ENCODE measurements at regions not wholly inside any gene's neighbourhood (a gene's known extent, or its start where the extent isn't known, plus 50 kb on each side); places are given as distances from the start of the nearest gene placed in this dataset.

- 78% methylated on average over 5 of the region's 8 CpGs for WGBS
- TF ChIP-seq POLR2AphosphoS5 (IDR thresholded peaks at IDR 0.05) = no peak
- no peak for TF ChIP-seq CTCF (IDR thresholded peaks at IDR 0.05)
- TF ChIP-seq POLR2A (IDR thresholded peaks at IDR 0.05) = no peak
- no peak for TF ChIP-seq EP300 (IDR thresholded peaks at IDR 0.05)
- Histone ChIP-seq H3K36me3 (no peaks in the 10 kb centered on the region), H3K4me3 (no peak overlapping the region), H3K27ac (no peak overlapping the region), H3K4me1 (no peaks in the 10 kb centered on the region), H3K9me3 (no peaks in the 10 kb centered on the region), H3K27me3 (peaks cover 5% of the 10 kb centered on the region)
- DNase-seq (ENCODE audit: low spot score in 2 of 2) = no peak
Measured at GRCh38 chr6:43869792-43870659, 100.0 kb downstream of the VEGFA start.

- no peak for DNase-seq (ENCODE audit: low spot score in 2 of 2)
- Histone ChIP-seq H3K27me3 (peaks cover 14% of the 10 kb centered on the region), H3K36me3 (no peaks in the 10 kb centered on the region), H3K27ac (no peak overlapping the region), H3K4me3 (no peak overlapping the region), H3K9me3 (no peaks in the 10 kb centered on the region), H3K4me1 (no peaks in the 10 kb centered on the region)
- WGBS = 51% methylated on average over 12 of the region's 12 CpGs
- no peak for TF ChIP-seq CTCF (IDR thresholded peaks at IDR 0.05)
Measured at GRCh38 chr6:43869079-43869710, 99.2 kb downstream of the VEGFA start.

- Histone ChIP-seq H3K27me3 (peaks cover 17% of the 10 kb centered on the region), H3K9me3 (no peaks in the 10 kb centered on the region), H3K36me3 (no peaks in the 10 kb centered on the region), H3K4me3 (no peak overlapping the region), H3K27ac (no peak overlapping the region), H3K4me1 (no peaks in the 10 kb centered on the region)
- TF ChIP-seq POLR2A (IDR thresholded peaks at IDR 0.05) (no peak), POLR2AphosphoS5 (IDR thresholded peaks at IDR 0.05) (no peak), CTCF (IDR thresholded peaks at IDR 0.05) (no peak), EP300 (IDR thresholded peaks at IDR 0.05) (no peak)
- WGBS = 94% methylated on average over 6 of the region's 6 CpGs
- DNase-seq (ENCODE audit: low spot score in 2 of 2) = no peak
Measured at GRCh38 chr6:43868467-43868866, 98.5 kb downstream of the VEGFA start.

DNA sequence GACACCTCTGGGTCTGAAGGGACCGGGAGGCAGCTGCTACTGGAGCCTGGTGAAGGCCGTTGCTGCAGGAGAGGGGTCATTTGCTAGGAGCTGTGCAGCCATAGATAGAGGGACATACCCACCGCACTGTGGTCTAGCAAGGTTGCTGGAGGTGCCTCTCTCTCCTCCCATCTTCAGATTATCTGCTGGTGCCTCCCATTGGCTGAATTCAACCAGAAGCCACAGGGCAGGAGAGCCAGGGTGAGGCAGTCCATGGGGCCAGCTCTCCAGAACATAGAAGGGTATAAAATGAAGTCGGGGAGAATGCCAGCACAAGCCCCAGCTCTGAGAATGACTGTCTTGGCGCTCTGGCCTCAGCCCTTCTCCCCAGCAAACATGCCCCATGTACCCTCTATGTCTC, 98.0 kb downstream of the VEGFA start:
- H3K9me3 ChIP-seq = no peaks in the 10 kb centered on the region
- no peak overlapping the region for H3K4me3 ChIP-seq
- no peak for DNase-seq (ENCODE audit: low spot score in 2 of 2)
- WGBS = 100% methylated on average over 5 of the region's 5 CpGs
- H3K27me3 ChIP-seq = peaks cover 17% of the 10 kb centered on the region
- H3K36me3 ChIP-seq = no peaks in the 10 kb centered on the region
- H3K4me1 ChIP-seq = no peaks in the 10 kb centered on the region
- no peak overlapping the region for H3K27ac ChIP-seq
- TF ChIP-seq CTCF (IDR thresholded peaks at IDR 0.05) (no peak), POLR2A (IDR thresholded peaks at IDR 0.05) (no peak), EP300 (IDR thresholded peaks at IDR 0.05) (no peak), POLR2AphosphoS5 (IDR thresholded peaks at IDR 0.05) (no peak)

DNA sequence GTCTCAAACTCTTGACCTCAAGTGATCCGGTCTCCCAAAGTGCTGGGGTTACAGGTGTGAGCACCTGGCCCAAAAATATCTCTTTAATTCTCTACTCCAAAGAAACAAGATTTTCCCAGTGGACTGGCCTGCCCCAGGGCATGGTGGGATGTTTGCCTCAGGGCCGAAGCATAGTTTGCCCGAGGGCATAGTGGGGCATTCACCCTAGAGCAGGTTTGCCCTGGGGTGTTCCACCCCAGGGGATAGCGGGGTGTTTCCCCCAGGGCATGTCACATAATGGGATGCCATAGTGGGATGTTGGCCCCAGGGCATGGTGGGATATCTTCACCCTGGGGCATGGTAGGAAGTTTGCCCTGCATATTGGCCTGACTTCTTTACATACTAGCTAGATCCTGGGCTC, 97.2 kb downstream of the VEGFA start:
- Histone ChIP-seq H3K36me3 (no peaks in the 10 kb centered on the region), H3K4me3 (no peak overlapping the region), H3K9me3 (no peaks in the 10 kb centered on the region), H3K27me3 (peaks cover 17% of the 10 kb centered on the region), H3K27ac (no peak overlapping the region), H3K4me1 (no peaks in the 10 kb centered on the region)
- no peak for DNase-seq (ENCODE audit: low spot score in 2 of 2)
- TF ChIP-seq CTCF (IDR thresholded peaks at IDR 0.05) (no peak), EP300 (IDR thresholded peaks at IDR 0.05) (no peak), POLR2AphosphoS5 (IDR thresholded peaks at IDR 0.05) (no peak), POLR2A (IDR thresholded peaks at IDR 0.05) (no peak)
- WGBS = 96% methylated on average over 4 of the region's 4 CpGs
